GM21526 (cell line): ENCODE measurements at regions not wholly inside any gene's neighbourhood (a gene's known extent, or its start where the extent isn't known, plus 50 kb on each side); places are given as distances from the start of the nearest gene placed in this dataset.

ENCODE experiments used
- ATAC-seq: cut with Tn5 transposase; IDR thresholded peaks from one replicate; pipeline ENCODE4 v1.9.1; 2021; ENCODE audit warnings: moderate library complexity; ENCODE audit not compliant: unreplicated experiment, low FRiP score

DNA sequence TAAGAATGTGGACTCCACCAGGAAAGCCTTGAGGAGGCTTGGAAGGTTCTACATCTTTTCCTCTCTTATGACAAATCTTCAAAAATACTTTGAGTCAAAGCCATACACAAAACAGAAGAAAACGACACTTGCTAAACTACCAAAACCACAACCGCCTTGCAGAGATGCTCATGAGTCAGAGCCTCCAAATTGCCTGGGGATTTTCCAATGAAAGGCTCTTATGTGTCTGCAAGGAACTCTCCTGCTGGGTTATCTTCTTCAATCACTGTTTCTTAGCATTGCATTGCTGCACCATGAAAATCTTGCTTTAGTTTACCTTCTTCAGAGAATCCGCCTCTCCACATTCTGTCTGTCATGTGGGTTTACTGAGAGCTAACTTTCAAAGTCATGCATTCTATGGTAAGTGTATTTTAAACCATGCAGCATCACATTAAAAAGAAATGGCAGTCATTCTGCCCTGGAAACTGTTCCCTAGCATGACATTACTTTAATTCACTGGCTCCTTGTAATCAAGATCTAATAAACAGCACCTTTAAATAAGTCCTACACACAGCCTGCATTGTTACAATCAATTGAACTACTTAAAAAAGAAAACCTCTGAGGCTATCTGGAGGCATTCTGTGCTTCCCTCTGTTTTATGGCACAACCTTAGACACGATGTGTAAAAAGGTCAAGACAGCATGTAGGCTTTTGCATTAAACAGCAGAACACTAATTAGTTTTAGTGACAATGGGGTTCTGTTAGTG, 210.0 kb upstream of the FOXD3 start:
- no peak for ATAC-seq

- ATAC-seq: no peak
Measured at GRCh38 chr1:63115527-63115926, 206.8 kb upstream of the FOXD3 start.

- ATAC-seq: no peak
Measured at GRCh38 chr1:63116016-63116415, 206.4 kb upstream of the FOXD3 start.

DNA sequence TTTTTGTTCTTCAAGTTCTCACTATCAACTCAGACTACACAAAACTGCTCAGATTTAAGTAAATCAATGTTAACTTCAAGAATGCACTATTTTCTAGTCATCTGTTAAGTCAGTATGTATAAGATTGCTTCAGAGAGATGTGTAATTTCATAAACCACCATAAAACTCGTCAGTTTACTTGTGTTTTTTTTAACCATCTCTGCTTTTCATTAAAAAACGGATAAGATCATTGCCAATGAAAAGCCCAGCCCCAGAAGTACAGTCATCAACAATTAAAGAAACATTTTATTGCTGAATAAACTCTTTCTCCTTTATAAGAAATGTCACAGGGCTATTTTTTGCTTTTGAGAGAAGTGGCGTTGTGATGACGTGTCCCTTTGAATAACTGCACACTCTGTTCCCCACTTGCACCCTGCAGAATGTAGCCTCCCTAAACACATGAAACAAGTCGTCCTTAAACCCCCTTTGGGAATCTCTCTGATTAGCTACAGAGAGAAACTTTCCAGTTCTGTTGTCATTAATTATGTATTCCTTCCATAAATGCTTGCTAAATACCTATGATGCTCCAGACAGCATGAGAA, 202.7 kb upstream of the FOXD3 start:
- ATAC-seq: no peak

GRCh38 chr1:63122079-63122478, 200.3 kb upstream of the FOXD3 start:
- no peak for ATAC-seq

GRCh38 chr1:63124666-63125191, 197.6 kb upstream of the FOXD3 start:
- ATAC-seq: peak; percentile 90

DNA sequence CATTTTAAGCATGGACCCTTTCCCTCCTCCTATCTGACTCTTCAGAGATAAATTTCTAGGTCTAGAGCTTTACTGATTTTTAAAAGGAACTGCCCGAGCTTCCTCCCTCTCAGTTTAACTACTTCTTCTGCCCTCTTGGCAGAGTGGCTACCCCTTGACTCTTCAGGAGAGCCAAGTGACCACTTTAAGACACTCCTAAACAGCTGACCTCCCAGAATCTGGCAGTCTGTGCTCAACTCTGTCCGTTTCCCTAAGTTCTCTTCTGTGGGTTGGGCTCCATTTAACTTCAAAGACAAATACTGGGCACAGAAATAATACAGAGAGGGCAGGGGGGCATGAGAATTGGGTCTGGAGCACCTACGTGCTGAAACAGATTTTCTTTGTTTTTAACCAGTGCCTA, 196.3 kb upstream of the FOXD3 start:
- ATAC-seq: no peak

GRCh38 chr1:63127376-63127775, 195.0 kb upstream of the FOXD3 start:
- no peak for ATAC-seq

DNA sequence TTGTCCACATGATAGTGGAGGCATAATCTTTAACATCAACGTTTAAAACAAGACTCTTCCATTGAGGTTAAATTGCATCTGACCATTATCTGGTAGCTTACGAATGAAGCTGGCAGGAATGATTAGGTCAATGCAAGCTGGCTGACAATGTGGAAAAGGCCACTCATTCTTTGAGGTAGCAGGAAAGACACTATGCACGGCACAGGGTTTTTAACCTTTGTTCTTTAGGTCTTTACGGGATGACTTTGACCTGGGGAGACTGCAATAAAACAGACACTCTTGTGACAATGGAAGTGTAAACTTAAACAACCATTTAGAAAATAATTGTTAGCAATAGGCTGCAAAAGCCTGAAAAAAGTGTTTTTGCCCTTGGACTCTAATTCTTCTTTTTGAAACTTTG, 193.8 kb upstream of the FOXD3 start:
- no peak for ATAC-seq

GRCh38 chr1:63129184-63129583, 193.2 kb upstream of the FOXD3 start:
- no peak for ATAC-seq

DNA sequence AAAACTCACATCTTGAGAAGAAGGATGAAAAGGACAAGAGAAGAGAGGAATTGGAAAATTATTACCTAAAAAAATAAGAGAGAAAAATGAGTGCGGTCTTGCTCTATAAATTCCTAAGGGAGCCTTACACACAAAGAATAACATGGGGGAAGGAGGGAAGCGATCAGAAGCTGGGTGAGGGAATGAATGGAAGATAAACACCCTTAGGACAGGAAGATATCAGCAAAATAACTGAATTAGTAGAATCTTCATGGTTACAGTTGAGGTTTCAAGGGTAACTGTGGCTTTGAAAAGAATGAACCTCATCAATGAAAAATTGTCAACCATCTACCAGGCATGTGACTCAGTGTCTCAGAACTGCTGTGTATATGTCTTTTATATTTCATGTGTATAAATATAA, 192.5 kb upstream of the FOXD3 start:
- no peak for ATAC-seq

DNA sequence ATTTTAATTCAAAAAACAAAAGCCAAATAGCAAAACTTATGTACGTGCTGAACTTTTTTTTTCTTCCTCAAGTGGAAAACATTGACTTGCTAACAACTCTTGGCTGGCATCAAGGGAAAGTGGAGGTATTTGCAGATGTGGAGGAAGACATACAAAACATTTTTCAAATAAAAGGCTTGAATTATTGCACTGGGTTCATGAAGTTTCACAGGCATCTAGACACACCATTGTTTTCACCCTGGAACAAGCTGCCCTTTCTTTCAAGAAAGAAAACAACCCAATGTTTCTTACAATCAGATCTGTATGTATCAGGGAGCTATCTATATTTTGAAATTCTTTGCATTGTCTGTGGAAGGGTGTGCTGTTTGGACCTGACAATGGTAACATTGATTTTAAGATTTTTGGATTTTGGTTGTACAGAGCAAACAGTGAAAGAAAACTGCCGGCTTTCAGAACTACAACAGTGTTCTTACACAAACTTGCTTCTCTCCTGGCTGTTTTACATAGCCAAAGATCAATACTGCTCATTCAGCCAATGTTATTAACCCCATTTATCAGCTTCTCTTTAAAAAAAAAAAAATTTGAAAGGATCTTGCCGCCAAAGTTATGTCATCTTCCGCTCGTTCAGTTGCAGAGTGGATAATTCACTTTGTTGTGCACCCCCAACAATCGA, 187.7 kb upstream of the FOXD3 start:
- ATAC-seq: no peak

GRCh38 chr1:63135174-63135512, 187.2 kb upstream of the FOXD3 start:
- ATAC-seq: no peak

DNA sequence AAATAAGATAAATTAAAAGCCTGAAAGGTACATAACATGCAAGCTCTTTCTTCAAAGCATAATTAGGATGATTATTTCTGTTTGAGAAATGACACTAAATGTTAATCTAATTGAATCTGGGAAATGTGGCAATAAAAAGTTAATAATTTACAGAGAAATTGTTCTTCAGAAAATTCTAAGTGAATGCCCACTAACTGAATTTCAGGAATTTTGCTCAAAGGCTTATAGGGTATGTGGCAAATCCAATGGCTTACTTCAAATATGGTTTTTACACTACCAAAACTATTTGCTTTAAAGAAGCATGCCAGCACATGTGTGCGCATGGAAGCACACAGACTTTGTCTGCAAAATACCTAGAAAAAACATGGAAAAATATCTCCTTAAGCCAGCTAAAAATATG, 186.6 kb upstream of the FOXD3 start:
- no peak for ATAC-seq

- ATAC-seq: no peak
Measured at GRCh38 chr1:63142001-63142400, 180.4 kb upstream of the FOXD3 start.

DNA sequence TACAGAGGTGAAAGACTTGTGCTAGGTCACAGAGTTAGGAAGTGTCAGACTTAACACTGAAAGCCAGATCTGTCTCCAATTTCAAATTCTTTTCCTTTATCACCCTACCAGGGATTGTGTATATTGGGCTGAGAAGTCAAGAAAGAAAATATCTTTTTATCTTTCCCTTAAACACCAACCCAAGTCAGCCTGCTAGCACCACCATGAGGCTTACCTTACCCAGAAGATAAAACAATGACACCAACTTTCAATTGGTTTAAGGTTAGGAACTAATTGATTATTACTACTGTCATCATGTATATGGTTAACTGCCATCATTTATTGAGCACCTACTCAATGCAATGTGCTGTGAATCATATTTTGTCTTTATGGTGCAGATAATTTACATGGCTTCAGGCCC, 178.9 kb upstream of the FOXD3 start:
- ATAC-seq: no peak

GRCh38 chr1:63147783-63148182, 174.6 kb upstream of the FOXD3 start:
- no peak for ATAC-seq

DNA sequence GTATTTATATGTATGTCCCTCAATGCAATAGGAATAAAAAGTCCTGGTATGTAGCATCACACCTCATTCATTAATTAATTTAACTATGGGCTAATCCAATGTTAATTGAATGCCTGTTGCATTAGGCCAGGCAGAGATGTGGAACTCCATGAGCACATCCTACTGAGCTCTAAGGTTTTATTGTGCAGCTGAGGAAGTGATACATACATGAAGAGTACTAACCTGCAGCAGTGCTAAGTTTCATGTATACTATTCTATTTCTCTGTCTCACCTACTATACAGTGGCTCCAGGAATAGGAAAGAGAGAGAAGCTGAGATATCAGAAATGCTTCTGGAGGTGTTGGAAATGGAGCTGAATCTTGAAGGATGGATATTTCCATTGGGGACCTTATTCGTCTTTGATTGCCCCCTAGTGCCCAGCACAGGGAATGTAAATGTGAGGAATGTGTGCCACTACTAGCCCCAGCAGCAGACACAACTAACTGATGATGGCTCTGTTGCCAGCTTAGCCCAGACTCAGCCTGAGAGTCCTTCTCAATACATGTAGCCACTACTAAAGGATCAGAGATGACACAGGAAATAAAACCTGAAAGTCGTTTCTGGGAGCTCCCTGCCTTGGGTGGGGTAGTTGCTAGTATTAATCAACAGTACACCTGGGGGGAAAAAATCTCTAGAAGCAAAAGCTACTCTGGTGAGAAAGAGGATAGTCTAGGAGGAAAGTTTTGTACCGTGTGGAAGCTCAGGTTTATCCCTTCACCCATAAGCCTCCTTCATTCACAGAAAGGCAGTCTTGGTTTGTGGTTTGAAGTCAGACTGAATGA, 173.3 kb upstream of the FOXD3 start:
- ATAC-seq: peak; percentile 69

DNA sequence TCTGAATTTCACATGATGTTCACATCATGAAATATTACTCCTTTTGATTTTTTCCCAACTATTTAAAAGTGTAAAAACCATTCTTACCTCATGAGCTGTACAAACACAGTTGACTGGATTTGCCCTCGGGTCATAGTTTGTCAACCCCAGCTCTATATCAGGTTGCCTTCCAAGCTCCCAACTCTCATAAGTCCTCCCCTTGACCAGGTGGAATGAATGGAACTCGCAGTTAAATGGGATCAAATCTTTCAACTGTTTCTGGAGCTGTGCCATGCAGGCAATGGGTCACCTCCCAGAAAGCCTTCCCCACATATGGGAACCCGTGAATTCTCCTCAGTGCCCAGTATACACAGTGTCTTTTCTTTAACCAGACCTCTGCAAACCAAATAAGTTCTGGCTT, 169.8 kb upstream of the FOXD3 start:
- no peak for ATAC-seq

GRCh38 chr1:63155437-63155836, 166.9 kb upstream of the FOXD3 start:
- ATAC-seq: no peak

GRCh38 chr1:63157085-63157484, 165.3 kb upstream of the FOXD3 start:
- no peak for ATAC-seq
